ENCODE measurements at regions not wholly inside any gene's neighbourhood (a gene's known extent, or its start where the extent isn't known, plus 50 kb on each side); places are given as distances from the start of the nearest gene placed in this dataset.

- intact Hi-C loops (cut with micrococcal nuclease) = no loop called here
- H3K36me3 Mint-ChIP-seq (ENCODE audit: insufficient read depth, unreplicated experiment) = no peaks in the 10 kb centered on the region
- no peaks in the 10 kb centered on the region for H3K9me3 Mint-ChIP-seq (ENCODE audit: unreplicated experiment)
- no peaks in the 10 kb centered on the region for H3K27me3 Mint-ChIP-seq (ENCODE audit: insufficient read depth, unreplicated experiment)
- ChIA-PET POLR2A (interaction anchor here (0.7 kb wide), 1 partner anchor 23 kb away, joined by 3 read pairs; no protein-coding TSS in a partner anchor), CTCF (no interaction called here)
- BruUV-seq (replicated peaks) = no TSS peak
- no peak overlapping the region for H3K4me3 Mint-ChIP-seq (ENCODE audit: unreplicated experiment)
- no peak overlapping the region for H3K27ac Mint-ChIP-seq (ENCODE audit: low read depth, unreplicated experiment)
- no peak for TF ChIP-seq CTCF (IDR thresholded peaks at IDR 0.05; ENCODE audit: unreplicated experiment)
- no peaks in the 10 kb centered on the region for H3K4me1 Mint-ChIP-seq (ENCODE audit: insufficient read depth, unreplicated experiment)
- no peak for DNase-seq (ENCODE audit: unreplicated experiment)
Measured at GRCh38 chr3:166471074-166471767, 634.0 kb upstream of the BCHE start.

- ChIA-PET CTCF (no interaction called here), POLR2A (no interaction called here)
- Mint-ChIP-seq H3K36me3 (ENCODE audit: insufficient read depth, unreplicated experiment) (no peaks in the 10 kb centered on the region), H3K4me3 (ENCODE audit: unreplicated experiment) (no peak overlapping the region), H3K27me3 (ENCODE audit: insufficient read depth, unreplicated experiment) (no peaks in the 10 kb centered on the region), H3K27ac (ENCODE audit: low read depth, unreplicated experiment) (no peak overlapping the region), H3K4me1 (ENCODE audit: insufficient read depth, unreplicated experiment) (no peaks in the 10 kb centered on the region), H3K9me3 (ENCODE audit: unreplicated experiment) (no peaks in the 10 kb centered on the region)
- TF ChIP-seq CTCF (IDR thresholded peaks at IDR 0.05; ENCODE audit: unreplicated experiment) = no peak
- BruUV-seq (replicated peaks) = no TSS peak
- intact Hi-C loops (cut with micrococcal nuclease) = no loop called here
- no peak for DNase-seq (ENCODE audit: unreplicated experiment)
Measured at GRCh38 chr3:166462891-166463470, 625.8 kb upstream of the BCHE start.

- Mint-ChIP-seq H3K27ac (ENCODE audit: low read depth, unreplicated experiment) (no peak overlapping the region), H3K4me3 (ENCODE audit: unreplicated experiment) (no peak overlapping the region), H3K4me1 (ENCODE audit: insufficient read depth, unreplicated experiment) (no peaks in the 10 kb centered on the region), H3K36me3 (ENCODE audit: insufficient read depth, unreplicated experiment) (no peaks in the 10 kb centered on the region), H3K9me3 (ENCODE audit: unreplicated experiment) (no peaks in the 10 kb centered on the region), H3K27me3 (ENCODE audit: insufficient read depth, unreplicated experiment) (no peaks in the 10 kb centered on the region)
- DNase-seq (ENCODE audit: unreplicated experiment) = no peak
- intact Hi-C loops (cut with micrococcal nuclease) = no loop called here
- POLR2A ChIA-PET = interaction anchor here (0.6 kb wide), 1 partner anchor 572 kb away, joined by 3 read pairs; no protein-coding TSS in a partner anchor
- CTCF ChIA-PET = interaction anchor here (0.6 kb wide), 1 partner anchor 502 kb away, joined by 3 read pairs; no protein-coding TSS in a partner anchor
- TF ChIP-seq CTCF (IDR thresholded peaks at IDR 0.05; ENCODE audit: unreplicated experiment) = no peak
- no TSS peak for BruUV-seq (replicated peaks)
Measured at GRCh38 chr3:166461626-166462025, 624.4 kb upstream of the BCHE start.

GRCh38 chr3:166457382-166457781 lies 620.2 kb upstream of the BCHE start:
- Mint-ChIP-seq H3K27me3 (ENCODE audit: insufficient read depth, unreplicated experiment) (no peaks in the 10 kb centered on the region), H3K9me3 (ENCODE audit: unreplicated experiment) (no peaks in the 10 kb centered on the region), H3K4me3 (ENCODE audit: unreplicated experiment) (no peak overlapping the region), H3K4me1 (ENCODE audit: insufficient read depth, unreplicated experiment) (no peaks in the 10 kb centered on the region), H3K27ac (ENCODE audit: low read depth, unreplicated experiment) (no peak overlapping the region), H3K36me3 (ENCODE audit: insufficient read depth, unreplicated experiment) (no peaks in the 10 kb centered on the region)
- ChIA-PET POLR2A (interaction anchor here (0.9 kb wide), 1 partner anchor 13 kb away, joined by 3 read pairs; no protein-coding TSS in a partner anchor), CTCF (no interaction called here)
- DNase-seq (ENCODE audit: unreplicated experiment) = no peak
- TF ChIP-seq CTCF (IDR thresholded peaks at IDR 0.05; ENCODE audit: unreplicated experiment) = no peak
- BruUV-seq (replicated peaks) = no TSS peak
- intact Hi-C loops (cut with micrococcal nuclease) = no loop called here
